Effector memory CD4-positive, alpha-beta T cell (primary cell): ENCODE measurements at regions not wholly inside any gene's neighbourhood (a gene's known extent, or its start where the extent isn't known, plus 50 kb on each side); places are given as distances from the start of the nearest gene placed in this dataset.

ENCODE experiments used
- DNase-seq, 3 donors: peaks; one replicate each; pipeline ENCODE4 v3.0.0-alpha.2; 2020
- H3K27ac ChIP-seq: 2 replicates; pipeline ENCODE4 v1.7.0; 2013; ENCODE audit warnings: mild to moderate bottlenecking, low read length, moderate library complexity; ENCODE audit not compliant: insufficient read depth, poor library complexity, severe bottlenecking
- H3K27me3 ChIP-seq: replicated peaks from 2 replicates; pipeline ENCODE4 v1.7.0; 2013; ENCODE audit warnings: mild to moderate bottlenecking, low read length; ENCODE audit not compliant: insufficient read depth, control insufficient read depth, poor library complexity, severe bottlenecking
- H3K36me3 ChIP-seq: 2 replicates; pipeline ENCODE4 v1.7.0; 2013; ENCODE audit warnings: mild to moderate bottlenecking, low read length, moderate library complexity; ENCODE audit not compliant: control insufficient read depth, insufficient read depth
- H3K4me1 ChIP-seq: 2 replicates; pipeline ENCODE4 v1.7.0; 2013; ENCODE audit warnings: low read length, mild to moderate bottlenecking; ENCODE audit not compliant: control insufficient read depth, insufficient read depth, poor library complexity, severe bottlenecking
- H3K4me3 ChIP-seq: 2 replicates; pipeline ENCODE4 v1.7.0; 2013; ENCODE audit warnings: low read length, low read depth, mild to moderate bottlenecking; ENCODE audit not compliant: insufficient read depth, poor library complexity, severe bottlenecking
- H3K9me3 ChIP-seq: 2 replicates; pipeline ENCODE4 v1.7.0; 2013; ENCODE audit warnings: mild to moderate bottlenecking, low read length, moderate library complexity; ENCODE audit not compliant: control insufficient read depth

DNA sequence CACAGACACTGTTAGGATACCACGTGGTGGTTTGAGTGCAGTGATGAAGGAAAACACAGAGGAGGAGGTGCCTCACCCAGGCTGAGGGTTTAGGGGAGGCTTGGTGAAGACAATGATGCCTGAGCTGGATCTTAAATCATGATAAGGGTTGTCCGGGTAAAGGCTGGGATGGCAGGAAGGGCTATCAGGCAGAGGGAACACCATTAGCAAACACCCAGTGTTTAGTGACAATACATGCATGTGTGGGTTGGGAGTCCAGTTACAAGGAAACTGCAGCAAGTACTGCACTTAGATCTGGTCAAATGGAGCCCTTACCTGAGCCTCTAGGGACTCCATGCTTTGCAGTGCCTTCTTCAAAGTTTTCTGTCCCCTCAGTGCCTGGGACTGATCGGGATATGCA, 79.8 kb upstream of the MBOAT2 start:
- Histone ChIP-seq H3K27me3 (no peaks in the 10 kb centered on the region), H3K9me3 (peaks cover 4% of the 10 kb centered on the region), H3K36me3 (no peaks in the 10 kb centered on the region), H3K4me3 (no peak overlapping the region), H3K27ac (no peak overlapping the region), H3K4me1 (no peaks in the 10 kb centered on the region)
- DNase-seq, result no peak

DNA sequence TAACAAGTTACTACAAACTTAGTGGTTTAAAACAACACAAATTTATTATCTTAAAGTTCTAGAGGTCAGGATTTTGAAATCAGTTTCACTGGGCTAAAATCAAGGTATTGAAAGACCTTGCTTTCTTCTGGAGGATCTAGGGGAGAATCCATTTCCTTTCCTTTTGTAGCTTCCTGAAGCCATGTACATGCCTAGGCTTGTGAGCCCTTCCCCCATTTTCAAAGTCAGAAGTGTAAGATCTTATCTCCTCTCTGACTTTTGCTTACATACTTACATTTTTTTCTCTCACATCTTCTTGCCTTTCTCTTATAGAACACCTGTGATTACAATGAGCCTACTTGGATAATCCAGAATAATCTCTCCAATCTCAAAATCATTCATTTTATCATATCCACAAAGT, 78.7 kb upstream of the MBOAT2 start:
- peaks cover 4% of the 10 kb centered on the region for H3K9me3 ChIP-seq
- no peak overlapping the region for H3K27ac ChIP-seq
- H3K36me3 ChIP-seq, result no peaks in the 10 kb centered on the region
- H3K4me3 ChIP-seq, result no peak overlapping the region
- no peaks in the 10 kb centered on the region for H3K4me1 ChIP-seq
- no peak for DNase-seq
- no peaks in the 10 kb centered on the region for H3K27me3 ChIP-seq

DNA sequence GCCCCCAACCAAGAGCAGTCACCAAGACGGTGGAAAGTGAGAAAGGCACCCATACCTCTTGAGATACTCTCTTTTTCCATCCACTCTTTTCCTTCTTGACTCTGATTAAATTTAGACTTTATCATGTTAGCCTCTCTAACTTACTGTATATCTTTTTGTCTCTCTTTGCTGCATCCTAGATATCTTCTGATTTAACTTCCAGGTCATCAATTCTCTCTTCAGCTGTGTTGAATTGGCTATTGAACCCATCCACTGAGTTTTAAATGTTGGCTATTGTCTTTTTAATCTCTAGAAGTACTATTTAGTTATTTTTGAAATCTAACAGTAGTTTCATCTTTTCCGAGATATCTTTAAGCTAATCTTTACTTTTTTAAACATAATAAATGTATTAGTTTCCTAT, 78.3 kb upstream of the MBOAT2 start:
- Histone ChIP-seq H3K27me3 (no peaks in the 10 kb centered on the region), H3K36me3 (no peaks in the 10 kb centered on the region), H3K9me3 (peaks cover 4% of the 10 kb centered on the region), H3K4me1 (no peaks in the 10 kb centered on the region), H3K27ac (no peak overlapping the region), H3K4me3 (no peak overlapping the region)
- no peak for DNase-seq

DNA sequence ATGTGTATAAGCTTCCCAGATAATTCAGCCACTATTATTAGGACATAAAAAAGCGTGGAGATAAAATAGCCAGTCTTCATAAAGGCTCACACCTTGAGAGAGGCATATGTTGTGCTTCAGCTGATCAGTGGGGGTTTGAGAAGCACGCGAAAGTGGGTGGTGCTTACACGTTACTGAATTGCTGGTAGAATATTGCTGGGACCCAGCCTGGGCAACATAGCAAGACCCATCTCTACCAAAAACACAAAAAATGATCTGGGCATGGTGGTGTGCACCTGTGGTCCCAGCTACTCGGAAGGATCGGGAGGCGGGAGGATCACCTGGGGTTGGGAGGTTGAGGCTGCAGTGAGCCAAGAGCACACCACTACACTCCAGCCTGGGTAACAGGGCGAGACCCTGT, 74.9 kb upstream of the MBOAT2 start:
- H3K4me3 ChIP-seq, result no peak overlapping the region
- peaks cover 4% of the 10 kb centered on the region for H3K9me3 ChIP-seq
- no peaks in the 10 kb centered on the region for H3K4me1 ChIP-seq
- H3K36me3 ChIP-seq, result no peaks in the 10 kb centered on the region
- no peak for DNase-seq
- H3K27ac ChIP-seq, result no peak overlapping the region
- no peaks in the 10 kb centered on the region for H3K27me3 ChIP-seq

DNA sequence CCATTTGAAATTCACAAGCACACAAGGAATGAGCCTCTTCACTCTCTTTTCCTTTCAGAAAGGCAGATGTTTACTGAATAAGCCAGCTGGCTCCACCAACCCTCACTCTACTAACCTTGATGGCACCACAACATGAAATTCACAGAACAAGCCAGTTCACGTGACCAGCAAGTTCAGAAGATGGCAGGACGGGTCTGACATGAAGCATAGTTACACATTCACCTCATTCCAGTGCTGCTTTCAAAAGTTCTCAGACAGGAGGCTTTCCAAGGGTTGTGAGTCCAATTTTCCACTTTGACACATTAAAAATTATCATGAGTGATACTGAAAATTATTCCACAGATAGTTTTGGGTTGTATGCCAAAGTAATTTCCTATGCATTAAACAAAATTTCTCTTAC, 74.2 kb upstream of the MBOAT2 start:
- no peak for DNase-seq
- Histone ChIP-seq H3K4me1 (no peaks in the 10 kb centered on the region), H3K36me3 (no peaks in the 10 kb centered on the region), H3K27ac (no peak overlapping the region), H3K9me3 (peaks cover 4% of the 10 kb centered on the region), H3K4me3 (no peak overlapping the region), H3K27me3 (no peaks in the 10 kb centered on the region)

DNA sequence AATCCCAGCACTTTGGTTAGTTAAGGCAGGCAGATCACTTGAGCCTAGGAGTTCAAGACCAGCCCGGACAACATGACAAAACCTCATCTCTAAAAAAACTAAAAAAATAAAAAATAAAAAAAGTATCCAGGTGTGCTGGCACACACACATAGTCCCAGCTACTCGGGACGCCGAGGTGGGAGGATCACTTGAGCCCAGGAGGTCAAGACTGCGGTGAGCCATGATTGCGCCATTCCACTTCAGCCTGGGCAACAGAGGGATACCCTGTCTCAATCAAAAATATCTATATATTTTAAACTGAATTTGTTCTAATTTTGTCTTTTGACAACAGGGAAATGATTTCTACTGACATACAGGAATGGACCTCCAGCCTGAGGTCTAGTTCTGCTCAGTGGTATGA, 73.3 kb upstream of the MBOAT2 start:
- Histone ChIP-seq H3K4me3 (no peak overlapping the region), H3K4me1 (no peaks in the 10 kb centered on the region)

DNA sequence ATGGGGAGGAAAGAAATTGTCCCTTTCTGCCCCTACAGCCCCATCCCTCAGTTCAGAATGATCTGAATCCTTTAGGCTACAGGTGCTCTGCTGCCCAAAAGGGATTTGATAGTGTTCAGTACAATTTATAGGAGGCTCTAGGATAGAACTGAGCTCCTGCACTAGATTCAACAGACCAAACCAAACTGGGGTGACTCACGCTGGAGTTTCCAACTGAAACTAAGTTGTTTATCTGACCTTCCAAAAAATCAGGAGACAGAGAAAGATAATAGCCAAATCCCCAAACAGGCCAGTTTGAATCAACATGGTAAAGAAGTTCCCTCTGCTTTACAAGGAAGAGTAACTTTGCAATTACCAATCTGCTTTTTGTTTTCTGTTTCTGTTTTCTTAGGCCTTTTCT, 72.7 kb upstream of the MBOAT2 start:
- Histone ChIP-seq H3K36me3 (no peaks in the 10 kb centered on the region), H3K27ac (no peak overlapping the region), H3K9me3 (no peaks in the 10 kb centered on the region), H3K4me1 (no peaks in the 10 kb centered on the region), H3K27me3 (no peaks in the 10 kb centered on the region), H3K4me3 (no peak overlapping the region)
- no peak for DNase-seq

More for the DNA sequence above, 73.3 kb upstream of the MBOAT2 start:
- Histone ChIP-seq H3K36me3 (no peaks in the 10 kb centered on the region), H3K9me3 (peaks cover 4% of the 10 kb centered on the region), H3K27ac (no peak overlapping the region), H3K27me3 (no peaks in the 10 kb centered on the region)
- DNase-seq, result no peak

DNA sequence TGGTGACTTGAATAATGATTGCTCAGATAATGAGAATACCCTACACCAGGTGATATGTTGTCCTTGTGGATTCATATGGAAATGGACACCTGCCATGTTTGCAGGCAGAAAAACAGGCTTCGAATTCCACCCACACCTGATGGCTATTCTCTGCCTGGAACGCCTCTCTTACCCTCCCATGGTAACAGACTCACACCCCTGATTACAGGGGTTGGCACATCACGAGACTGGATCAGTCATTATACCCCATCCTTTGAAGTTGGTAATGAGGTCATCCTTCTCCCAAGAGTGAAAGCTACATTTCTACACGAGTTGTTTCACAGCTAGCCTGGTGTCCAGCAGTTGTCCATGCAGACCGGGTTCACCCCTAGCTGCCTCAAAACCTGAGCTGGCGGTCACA, 71.4 kb upstream of the MBOAT2 start:
- H3K27me3 ChIP-seq, result no peaks in the 10 kb centered on the region
- H3K27ac ChIP-seq, result no peak overlapping the region
- H3K4me1 ChIP-seq, result no peaks in the 10 kb centered on the region
- H3K36me3 ChIP-seq, result no peaks in the 10 kb centered on the region
- DNase-seq, result no peak
- H3K4me3 ChIP-seq, result no peak overlapping the region
- no peaks in the 10 kb centered on the region for H3K9me3 ChIP-seq

DNA sequence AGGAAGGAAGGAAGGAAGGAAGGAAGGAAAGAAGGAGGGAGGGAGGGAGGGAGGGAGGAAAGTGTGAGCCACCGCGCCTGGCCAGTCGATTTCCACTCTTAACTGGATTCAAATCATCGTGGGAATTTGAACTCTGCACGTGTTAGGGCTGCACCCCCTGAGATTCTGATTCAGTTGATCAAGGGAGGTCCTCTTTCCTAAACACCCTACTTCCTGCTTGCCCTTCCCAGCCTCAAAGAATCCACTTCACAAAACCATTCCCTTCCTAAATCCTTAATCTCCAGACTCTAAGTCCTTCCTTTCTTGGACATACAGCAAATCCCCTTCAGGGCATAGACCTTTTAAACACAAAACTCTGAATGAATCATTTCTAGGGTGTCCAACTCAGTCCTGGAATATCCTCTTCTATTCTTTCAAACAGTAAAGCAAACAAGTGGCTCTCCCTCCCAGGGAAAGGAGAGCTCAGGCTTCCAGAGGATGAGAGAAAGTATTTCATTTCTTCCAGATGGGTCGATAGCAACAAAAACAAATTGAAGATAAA, 68.2 kb upstream of the MBOAT2 start:
- Histone ChIP-seq H3K9me3 (no peaks in the 10 kb centered on the region), H3K4me3 (no peak overlapping the region), H3K27ac (no peak overlapping the region), H3K36me3 (no peaks in the 10 kb centered on the region), H3K27me3 (no peaks in the 10 kb centered on the region), H3K4me1 (no peaks in the 10 kb centered on the region)
- no peak for DNase-seq

DNA sequence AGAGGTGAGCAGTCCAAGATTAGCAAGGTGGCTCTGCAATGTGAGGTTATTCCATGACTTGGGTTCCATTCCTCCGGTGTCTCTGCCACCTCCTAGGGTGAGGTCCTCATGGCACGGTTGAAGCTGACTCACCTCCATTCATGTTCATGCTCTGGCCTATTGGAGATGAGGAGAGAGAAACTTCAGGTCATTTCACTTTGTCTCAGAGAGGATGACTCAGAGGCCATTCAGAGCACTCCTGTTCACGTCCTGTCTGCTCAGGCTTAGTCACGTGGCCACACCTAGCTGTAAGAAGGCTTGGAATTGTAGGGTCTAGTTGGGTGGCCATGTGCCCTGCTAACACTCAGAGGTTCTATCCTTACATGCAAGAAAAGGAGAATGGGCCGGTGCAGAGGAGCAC, 67.5 kb upstream of the MBOAT2 start:
- Histone ChIP-seq H3K9me3 (peaks cover 2% of the 10 kb centered on the region), H3K4me1 (no peaks in the 10 kb centered on the region), H3K27me3 (no peaks in the 10 kb centered on the region), H3K27ac (no peak overlapping the region), H3K36me3 (no peaks in the 10 kb centered on the region), H3K4me3 (no peak overlapping the region)
- DNase-seq, result no peak

DNA sequence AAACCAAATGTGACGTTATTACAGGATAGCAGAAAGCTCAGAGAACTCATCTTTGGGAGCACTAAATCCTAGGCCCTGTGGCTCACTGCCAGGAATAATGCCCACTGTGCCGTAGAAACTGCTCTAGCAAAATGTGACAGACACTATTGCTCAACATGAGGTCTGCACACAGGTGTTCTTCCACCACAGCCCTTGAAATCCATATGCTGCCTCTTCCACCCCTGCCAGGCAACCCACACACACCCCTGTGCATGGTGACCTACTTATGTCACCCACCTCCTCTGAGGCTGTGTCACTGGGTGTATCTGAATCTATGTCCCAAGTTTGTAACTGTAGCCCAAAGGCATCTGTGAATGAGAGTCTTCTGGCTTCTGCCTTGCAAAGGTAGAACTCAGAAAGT, 66.1 kb upstream of the MBOAT2 start:
- Histone ChIP-seq H3K4me3 (no peak overlapping the region), H3K27ac (no peak overlapping the region), H3K4me1 (no peaks in the 10 kb centered on the region), H3K27me3 (no peaks in the 10 kb centered on the region), H3K9me3 (peaks cover 4% of the 10 kb centered on the region), H3K36me3 (no peaks in the 10 kb centered on the region)
- no peak for DNase-seq
